Spleen (tissue), 7 donors: ENCODE measurements at regions not wholly inside any gene's neighbourhood (a gene's known extent, or its start where the extent isn't known, plus 50 kb on each side); places are given as distances from the start of the nearest gene placed in this dataset.

Experiments
- CTCF ChIP-seq, 11 experiments: fragments of 200-600 bp in 7 of 11; fragments of 450-650 bp in 4 of 11; sonication (generic) in 4 of 11; IDR thresholded peaks in 8 of 11; conservative IDR thresholded peaks in 3 of 11; 1 replicate in 7 of 11; 2 replicates in 4 of 11; pipeline versions ENCODE4 v1.4.0 to v1.8.0; 2016 to 2021; ENCODE audit warnings: antibody characterized with exemption in 11 of 11, inconsistent platforms in 4 of 11, mild to moderate bottlenecking in 1 of 11
- POLR2A ChIP-seq, 3 donors: fragments of 450-650 bp; IDR thresholded peaks; one replicate each; pipeline ENCODE4 v1.5.1; 2017; ENCODE audit warnings: antibody characterized with exemption in 3 of 3, mild to moderate bottlenecking in 1 of 3
- POLR2AphosphoS5 ChIP-seq, 3 donors: sonication (generic); formaldehyde crosslinking; IDR thresholded peaks; one replicate each; pipeline ENCODE4 v1.5.1; 2017; ENCODE audit warnings: antibody characterized with exemption in 3 of 3
- donor health status: DM: no; HTN: no; CAD: no; lungs with moderate emphysema.
- donor health status: DM: no; HTN: no; CAD: no.
- donor health status: DM: no; HTN: no; CAD: no.

GRCh38 chr16:64253096-64253495 lies 868.8 kb downstream of the CDH11 start:
- no peak for TF ChIP-seq CTCF (IDR thresholded peaks at IDR 0.05 in 8 of 11, conservative IDR thresholded peaks at IDR 0.05 in 3 of 11)
- no peak for TF ChIP-seq POLR2A (IDR thresholded peaks at IDR 0.05)
- TF ChIP-seq POLR2AphosphoS5 (IDR thresholded peaks at IDR 0.05): no peak
